ENCODE measurements at regions not wholly inside any gene's neighbourhood (a gene's known extent, or its start where the extent isn't known, plus 50 kb on each side); places are given as distances from the start of the nearest gene placed in this dataset.

- TF ChIP-seq, protein P1, sequence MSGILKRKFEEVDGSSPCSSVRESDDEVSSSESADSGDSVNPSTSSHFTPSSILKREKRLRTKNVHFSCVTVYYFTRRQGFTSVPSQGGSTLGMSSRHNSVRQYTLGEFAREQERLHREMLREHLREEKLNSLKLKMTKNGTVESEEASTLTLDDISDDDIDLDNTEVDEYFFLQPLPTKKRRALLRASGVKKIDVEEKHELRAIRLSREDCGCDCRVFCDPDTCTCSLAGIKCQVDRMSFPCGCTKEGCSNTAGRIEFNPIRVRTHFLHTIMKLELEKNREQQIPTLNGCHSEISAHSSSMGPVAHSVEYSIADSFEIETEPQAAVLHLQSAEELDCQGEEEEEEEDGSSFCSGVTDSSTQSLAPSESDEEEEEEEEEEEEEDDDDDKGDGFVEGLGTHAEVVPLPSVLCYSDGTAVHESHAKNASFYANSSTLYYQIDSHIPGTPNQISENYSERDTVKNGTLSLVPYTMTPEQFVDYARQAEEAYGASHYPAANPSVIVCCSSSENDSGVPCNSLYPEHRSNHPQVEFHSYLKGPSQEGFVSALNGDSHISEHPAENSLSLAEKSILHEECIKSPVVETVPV (CRISPR knock-in tag; IDR thresholded peaks at IDR 0.05), result no peak
- TF ChIP-seq, protein P2, sequence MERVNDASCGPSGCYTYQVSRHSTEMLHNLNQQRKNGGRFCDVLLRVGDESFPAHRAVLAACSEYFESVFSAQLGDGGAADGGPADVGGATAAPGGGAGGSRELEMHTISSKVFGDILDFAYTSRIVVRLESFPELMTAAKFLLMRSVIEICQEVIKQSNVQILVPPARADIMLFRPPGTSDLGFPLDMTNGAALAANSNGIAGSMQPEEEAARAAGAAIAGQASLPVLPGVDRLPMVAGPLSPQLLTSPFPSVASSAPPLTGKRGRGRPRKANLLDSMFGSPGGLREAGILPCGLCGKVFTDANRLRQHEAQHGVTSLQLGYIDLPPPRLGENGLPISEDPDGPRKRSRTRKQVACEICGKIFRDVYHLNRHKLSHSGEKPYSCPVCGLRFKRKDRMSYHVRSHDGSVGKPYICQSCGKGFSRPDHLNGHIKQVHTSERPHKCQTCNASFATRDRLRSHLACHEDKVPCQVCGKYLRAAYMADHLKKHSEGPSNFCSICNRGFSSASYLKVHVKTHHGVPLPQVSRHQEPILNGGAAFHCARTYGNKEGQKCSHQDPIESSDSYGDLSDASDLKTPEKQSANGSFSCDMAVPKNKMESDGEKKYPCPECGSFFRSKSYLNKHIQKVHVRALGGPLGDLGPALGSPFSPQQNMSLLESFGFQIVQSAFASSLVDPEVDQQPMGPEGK (CRISPR knock-in tag; IDR thresholded peaks at IDR 0.05; ENCODE audit: borderline replicate concordance), result no peak
- no peak for TF ChIP-seq TOX (CRISPR knock-in tag; IDR thresholded peaks at IDR 0.05; ENCODE audit: borderline replicate concordance)
- no peak for TF ChIP-seq RARB (CRISPR knock-in tag; IDR thresholded peaks at IDR 0.05)
Measured at GRCh38 chr11:69572861-69573260, 68.1 kb upstream of the CCND1 start.

Data from SK-N-SH treated with all-trans-retinoic acid at 6 μM for 48 hours (cell line).